Prostate gland (tissue), 2 donors: ENCODE measurements at regions not wholly inside any gene's neighbourhood (a gene's known extent, or its start where the extent isn't known, plus 50 kb on each side); places are given as distances from the start of the nearest gene placed in this dataset.

Source experiments
- DNase-seq: peaks from one replicate; pipeline ENCODE4 v3.0.0-alpha.2; 2019; ENCODE audit warnings: low spot score
- H3K27ac ChIP-seq, 2 donors: fragments of 200-600 bp; sonication (generic); 2 replicates each; pipeline ENCODE4 v1.5.1; 2017 to 2019
- H3K27me3 ChIP-seq: fragments of 200-600 bp; sonication (generic); replicated peaks from 2 replicates; pipeline ENCODE4 v1.5.1; 2019; ENCODE audit not compliant: insufficient read depth
- H3K36me3 ChIP-seq, 2 donors: fragments of 200-600 bp; sonication (generic); 1 replicate in 1 of 2; 2 replicates in 1 of 2; pipeline versions ENCODE4 v1.5.1 to v1.8.1; 2017 to 2019
- H3K4me1 ChIP-seq: fragments of 200-600 bp; sonication (generic); replicated peaks from 2 replicates; pipeline ENCODE4 v1.5.1; 2019
- H3K4me3 ChIP-seq, 2 donors: fragments of 200-600 bp; sonication (generic); 2 replicates each; pipeline ENCODE4 v1.5.1; 2017 to 2019
- H3K9me3 ChIP-seq: fragments of 200-600 bp; sonication (generic); 2 replicates; pipeline ENCODE4 v1.5.1; 2017
- CTCF ChIP-seq, 4 experiments: fragments of 200-600 bp in 2 of 4; fragments of 450-650 bp in 2 of 4; sonication (generic) in 2 of 4; IDR thresholded peaks; 1 replicate in 3 of 4; 2 replicates in 1 of 4; pipeline ENCODE4 v1.5.1; 2016 to 2019; ENCODE audit warnings: antibody characterized with exemption in 4 of 4, mild to moderate bottlenecking in 2 of 4, moderate library complexity in 2 of 4
- POLR2A ChIP-seq: fragments of 450-650 bp; IDR thresholded peaks from one replicate; pipeline ENCODE4 v1.6.1; 2016; ENCODE audit warnings: antibody characterized with exemption, mild to moderate bottlenecking
- POLR2AphosphoS5 ChIP-seq: sonication (generic); formaldehyde crosslinking; IDR thresholded peaks from one replicate; pipeline ENCODE4 v1.6.1; 2017; ENCODE audit warnings: antibody characterized with exemption
- WGBS: methylation state at CpG from one replicate; pipeline ENCODE4 v1.1.5; 2018; 5-methylcytosine and 5-hydroxymethylcytosine counted together
- intact Hi-C: fragments of 100-400 bp; cut with DNase I; formaldehyde crosslinking; loops from one replicate; pipeline ENCODE4 v1.14.2; 2022

GRCh38 chr2:63755965-63756364 is 85.7 kb upstream of the UGP2 start:
- intact Hi-C loops: no loop called here
- no peak for DNase-seq
- Histone ChIP-seq H3K36me3 (no peaks in the 10 kb centered on the region), H3K27ac (no peak overlapping the region), H3K27me3 (no peaks in the 10 kb centered on the region), H3K4me1 (no peaks in the 10 kb centered on the region), H3K4me3 (no peak overlapping the region), H3K9me3 (no peaks in the 10 kb centered on the region)
- TF ChIP-seq CTCF (IDR thresholded peaks at IDR 0.05) (no peak), POLR2A (no peak), POLR2AphosphoS5 (no peak)

- no peaks in the 10 kb centered on the region for H3K9me3 ChIP-seq
- no peak for TF ChIP-seq CTCF (IDR thresholded peaks at IDR 0.05)
- TF ChIP-seq POLR2AphosphoS5: no peak
- no peak for TF ChIP-seq POLR2A
- no peaks in the 10 kb centered on the region for H3K36me3 ChIP-seq
- intact Hi-C loops: no loop called here
- H3K4me3 ChIP-seq: no peak overlapping the region
- DNase-seq: no peak
- H3K27me3 ChIP-seq: no peaks in the 10 kb centered on the region
- WGBS: 60% methylated on average over 4 of the region's 4 CpGs
- no peaks in the 10 kb centered on the region for H3K4me1 ChIP-seq
- H3K27ac ChIP-seq: no peak overlapping the region
These were observed 78.2 kb upstream of the UGP2 start for GRCh38 chr2:63763391-63763941.

- Histone ChIP-seq H3K36me3 (no peaks in the 10 kb centered on the region), H3K4me3 (no peak overlapping the region), H3K27me3 (no peaks in the 10 kb centered on the region), H3K9me3 (no peaks in the 10 kb centered on the region), H3K27ac (peak overlapping the region; percentile 60 to 67), H3K4me1 (no peaks in the 10 kb centered on the region)
- DNase-seq: no peak
- no peak for TF ChIP-seq CTCF (IDR thresholded peaks at IDR 0.05)
- no peak for TF ChIP-seq POLR2AphosphoS5
- TF ChIP-seq POLR2A: no peak
- WGBS: 39% methylated on average over 2 of the region's 2 CpGs
- intact Hi-C loops: no loop called here
These were observed 77.1 kb upstream of the UGP2 start for GRCh38 chr2:63764630-63765029.

GRCh38 chr2:63765117-63765516 is 76.6 kb upstream of the UGP2 start:
- H3K4me1 ChIP-seq: no peaks in the 10 kb centered on the region
- intact Hi-C loops: no loop called here
- H3K27me3 ChIP-seq: no peaks in the 10 kb centered on the region
- peak overlapping the region; percentile 60 to 67 for H3K27ac ChIP-seq
- TF ChIP-seq POLR2AphosphoS5 (peak; percentile 52), CTCF (IDR thresholded peaks at IDR 0.05) (no peak), POLR2A (no peak)
- WGBS: 47% methylated on average over 2 of the region's 2 CpGs
- no peaks in the 10 kb centered on the region for H3K36me3 ChIP-seq
- H3K9me3 ChIP-seq: no peaks in the 10 kb centered on the region
- peak; percentile 11 for DNase-seq
- H3K4me3 ChIP-seq: no peak overlapping the region

GRCh38 chr2:63767307-63767706 is 74.4 kb upstream of the UGP2 start:
- Histone ChIP-seq H3K4me3 (no peak overlapping the region), H3K9me3 (no peaks in the 10 kb centered on the region), H3K36me3 (no peaks in the 10 kb centered on the region), H3K27me3 (no peaks in the 10 kb centered on the region), H3K27ac (no peak overlapping the region), H3K4me1 (no peaks in the 10 kb centered on the region)
- intact Hi-C loops: no loop called here
- no peak for DNase-seq
- WGBS: 96% methylated on average over 1 of the region's 1 CpG
- no peak for TF ChIP-seq POLR2A
- no peak for TF ChIP-seq CTCF (IDR thresholded peaks at IDR 0.05)
- TF ChIP-seq POLR2AphosphoS5: no peak
